Neural crest cell (in vitro differentiated cells): ENCODE measurements at regions not wholly inside any gene's neighbourhood (a gene's known extent, or its start where the extent isn't known, plus 50 kb on each side); places are given as distances from the start of the nearest gene placed in this dataset.

Experiments used
- DNase-seq: peaks from one replicate; pipeline ENCODE4 v3.0.0; 2021; ENCODE audit warnings: low read depth, mixed read lengths, low spot score
- H3K27ac Mint-ChIP-seq: one replicate; pipeline ENCODE4 v1.8.0; 2021; ENCODE audit warnings: mild to moderate bottlenecking, mixed read lengths; ENCODE audit not compliant: unreplicated experiment
- H3K27me3 Mint-ChIP-seq: 2 replicates; pipeline ENCODE4 v1.8.0; 2021; ENCODE audit warnings: low read depth, mild to moderate bottlenecking, mixed read lengths
- H3K36me3 Mint-ChIP-seq: 2 replicates; pipeline ENCODE4 v1.8.0; 2021; ENCODE audit warnings: low read depth, mild to moderate bottlenecking, mixed read lengths
- H3K4me1 Mint-ChIP-seq: 2 replicates; pipeline ENCODE4 v1.8.0; 2021; ENCODE audit warnings: mixed read lengths
- H3K4me3 Mint-ChIP-seq: one replicate; pipeline ENCODE4 v1.8.0; 2021; ENCODE audit warnings: mild to moderate bottlenecking, mixed read lengths
- H3K9me3 Mint-ChIP-seq: 2 replicates; pipeline ENCODE4 v1.8.0; 2021; ENCODE audit warnings: mixed read lengths
- CTCF ChIP-seq: fragments of 200-600 bp; sonication (generic); conservative IDR thresholded peaks from 2 replicates; pipeline ENCODE4 v1.5.0; 2021; ENCODE audit warnings: antibody characterized with exemption, mild to moderate bottlenecking

- no peak for TF ChIP-seq CTCF
- H3K36me3 Mint-ChIP-seq: no peaks in the 10 kb centered on the region
- H3K27me3 Mint-ChIP-seq: peaks cover 2% of the 10 kb centered on the region
- no peak overlapping the region for H3K4me3 Mint-ChIP-seq
- no peak overlapping the region for H3K27ac Mint-ChIP-seq
- no peak for DNase-seq
- peaks cover 2% of the 10 kb centered on the region for H3K4me1 Mint-ChIP-seq
- H3K9me3 Mint-ChIP-seq: no peaks in the 10 kb centered on the region
Measured at GRCh38 chr20:58098571-58098970, 129.9 kb downstream of the ANKRD60 start.

- no peak overlapping the region for H3K4me3 Mint-ChIP-seq
- H3K27me3 Mint-ChIP-seq: peaks cover 2% of the 10 kb centered on the region
- no peak for DNase-seq
- H3K4me1 Mint-ChIP-seq: no peaks in the 10 kb centered on the region
- no peaks in the 10 kb centered on the region for H3K9me3 Mint-ChIP-seq
- H3K27ac Mint-ChIP-seq: no peak overlapping the region
- no peaks in the 10 kb centered on the region for H3K36me3 Mint-ChIP-seq
- no peak for TF ChIP-seq CTCF
Measured at GRCh38 chr20:58097943-58098342, 130.5 kb downstream of the ANKRD60 start.

GRCh38 chr20:58097429-58097828 is 131.0 kb downstream of the ANKRD60 start:
- Mint-ChIP-seq H3K27me3 (peaks cover 2% of the 10 kb centered on the region), H3K9me3 (no peaks in the 10 kb centered on the region), H3K4me3 (no peak overlapping the region), H3K27ac (no peak overlapping the region), H3K36me3 (no peaks in the 10 kb centered on the region), H3K4me1 (no peaks in the 10 kb centered on the region)
- TF ChIP-seq CTCF: no peak
- DNase-seq: no peak

GRCh38 chr20:58096880-58097423 is 131.5 kb downstream of the ANKRD60 start:
- Mint-ChIP-seq H3K4me3 (no peak overlapping the region), H3K27me3 (peaks cover 2% of the 10 kb centered on the region), H3K9me3 (no peaks in the 10 kb centered on the region), H3K27ac (peak overlapping the region; percentile 38), H3K36me3 (no peaks in the 10 kb centered on the region), H3K4me1 (no peaks in the 10 kb centered on the region)
- TF ChIP-seq CTCF: no peak
- DNase-seq: no peak

- no peak for DNase-seq
- Mint-ChIP-seq H3K36me3 (no peaks in the 10 kb centered on the region), H3K4me1 (no peaks in the 10 kb centered on the region), H3K4me3 (no peak overlapping the region), H3K27ac (no peak overlapping the region), H3K9me3 (no peaks in the 10 kb centered on the region), H3K27me3 (peaks cover 2% of the 10 kb centered on the region)
- TF ChIP-seq CTCF: no peak
Measured at GRCh38 chr20:58094698-58095097, 133.8 kb downstream of the ANKRD60 start.

- Mint-ChIP-seq H3K4me1 (no peaks in the 10 kb centered on the region), H3K36me3 (no peaks in the 10 kb centered on the region)
- TF ChIP-seq CTCF: no peak
Measured at GRCh38 chr20:58094160-58094559, 134.3 kb downstream of the ANKRD60 start.

More at GRCh38 chr20:58094160-58094559, 134.3 kb downstream of the ANKRD60 start:
- no peak for DNase-seq
- no peaks in the 10 kb centered on the region for H3K9me3 Mint-ChIP-seq
- H3K27me3 Mint-ChIP-seq: peaks cover 2% of the 10 kb centered on the region
- no peak overlapping the region for H3K4me3 Mint-ChIP-seq
- H3K27ac Mint-ChIP-seq: no peak overlapping the region
